HG03095 (cell line): ENCODE measurements at regions not wholly inside any gene's neighbourhood (a gene's known extent, or its start where the extent isn't known, plus 50 kb on each side); places are given as distances from the start of the nearest gene placed in this dataset.
"Not testable (repeated sequence)": the region's sequence is repeated elsewhere in the genome, so short reads cannot be mapped to it uniquely, and the experiment has no call there.

Experiments used
- ATAC-seq: cut with Tn5 transposase; IDR thresholded peaks from one replicate; pipeline ENCODE4 v1.9.1; 2021; ENCODE audit warnings: moderate library complexity; ENCODE audit not compliant: unreplicated experiment

- ATAC-seq: no peak
These were observed 139.6 kb downstream of the TFPI2 start for GRCh38 chr7:93750986-93751385.

- no peak for ATAC-seq
These were observed 143.5 kb downstream of the TFPI2 start for GRCh38 chr7:93747019-93747418.

- no peak for ATAC-seq
These were observed 151.1 kb downstream of the TFPI2 start for GRCh38 chr7:93739424-93739823.

DNA sequence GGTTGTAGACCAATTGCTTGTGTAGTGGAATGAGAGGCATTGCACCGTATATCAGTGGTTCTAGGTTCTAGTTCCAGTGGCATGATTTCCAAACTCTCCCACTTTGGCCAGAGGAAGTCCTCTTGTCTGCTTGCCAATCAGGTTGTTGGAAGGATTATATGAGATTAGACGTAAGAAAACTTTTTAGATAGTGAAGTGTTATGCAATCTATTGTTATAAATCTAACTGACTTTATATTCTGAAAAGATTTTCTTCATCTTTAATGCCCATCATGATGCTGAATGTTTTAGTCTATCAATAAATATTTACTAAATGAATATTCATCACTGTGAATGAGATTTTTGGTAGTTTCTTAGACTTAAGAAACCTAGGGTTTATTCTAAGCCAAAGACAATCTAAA lies 152.6 kb downstream of the TFPI2 start:
- ATAC-seq: no peak

- ATAC-seq: no peak
These were observed 153.7 kb downstream of the TFPI2 start for GRCh38 chr7:93736668-93737369.

- ATAC-seq: no peak
These were observed 153.8 kb upstream of the CALCR start for GRCh38 chr7:93728292-93728691.

GRCh38 chr7:93725954-93726353 lies 151.4 kb upstream of the CALCR start:
- ATAC-seq: no peak

GRCh38 chr7:93723424-93724124 lies 149.1 kb upstream of the CALCR start:
- no peak for ATAC-seq

GRCh38 chr7:93720106-93720505 lies 145.6 kb upstream of the CALCR start:
- no peak for ATAC-seq

DNA sequence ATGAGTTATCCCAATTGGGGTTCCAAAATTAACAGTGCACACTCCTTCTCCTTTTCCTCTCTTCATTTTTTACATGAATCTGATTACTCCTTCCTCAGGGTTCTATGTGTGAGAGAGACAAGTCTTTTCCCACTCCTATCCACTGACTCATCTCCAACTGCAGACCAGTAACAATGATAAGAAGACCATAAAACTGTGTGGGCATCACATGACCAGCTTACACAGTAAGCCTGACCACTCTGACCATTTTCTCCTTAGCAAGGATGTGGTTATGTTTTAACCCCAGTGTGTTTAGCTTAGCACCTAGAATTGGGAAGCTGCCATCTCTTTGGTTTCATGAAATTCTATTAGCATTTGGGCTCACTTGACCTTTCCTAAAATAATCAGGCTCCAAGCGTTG lies 145.0 kb upstream of the CALCR start:
- ATAC-seq: no peak

- ATAC-seq: no peak
These were observed 142.8 kb upstream of the CALCR start for GRCh38 chr7:93717217-93717900.

DNA sequence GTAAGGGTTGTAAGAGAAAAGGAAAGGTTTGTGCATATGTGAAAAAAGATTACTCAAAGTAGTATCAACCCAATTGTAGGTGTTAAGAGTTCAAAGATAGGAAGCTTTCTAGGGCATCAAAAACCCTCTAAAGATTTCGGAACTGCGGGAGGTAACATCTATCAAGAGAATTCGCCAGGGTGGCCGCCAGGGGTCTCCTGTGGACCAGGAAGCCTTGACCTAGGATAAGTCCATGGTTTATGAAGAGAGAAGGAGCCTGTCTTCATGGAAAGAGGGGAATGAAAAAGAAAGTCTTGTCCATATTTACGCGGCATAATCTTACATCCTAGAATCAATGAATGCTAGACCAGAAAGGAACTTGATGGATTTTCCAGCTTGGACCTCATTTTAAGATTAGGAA lies 140.7 kb upstream of the CALCR start:
- no peak for ATAC-seq

DNA sequence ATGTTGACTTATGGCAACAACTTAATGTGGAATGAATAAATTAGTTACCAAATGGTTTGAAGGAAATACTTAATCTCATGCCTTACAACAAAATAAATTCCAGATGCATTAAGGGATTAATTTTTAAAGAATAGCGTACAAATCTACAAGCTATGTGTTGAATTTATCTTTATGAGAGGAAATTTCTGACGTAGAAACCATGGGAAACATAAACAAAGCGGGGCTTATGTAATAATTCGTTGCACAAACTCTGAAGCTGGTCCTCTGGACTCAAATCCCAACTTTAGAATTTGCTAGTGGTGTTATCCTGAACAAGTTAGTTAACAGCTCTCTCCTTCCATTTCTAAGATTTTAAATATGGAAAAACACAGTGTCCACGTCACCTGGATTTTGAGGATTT lies 137.4 kb upstream of the CALCR start:
- no peak for ATAC-seq

GRCh38 chr7:93708255-93708654 lies 133.7 kb upstream of the CALCR start:
- not testable (repeated sequence) for ATAC-seq

GRCh38 chr7:93707249-93707648 lies 132.7 kb upstream of the CALCR start:
- ATAC-seq: no peak

GRCh38 chr7:93706162-93706561 lies 131.6 kb upstream of the CALCR start:
- not testable (repeated sequence) for ATAC-seq

DNA sequence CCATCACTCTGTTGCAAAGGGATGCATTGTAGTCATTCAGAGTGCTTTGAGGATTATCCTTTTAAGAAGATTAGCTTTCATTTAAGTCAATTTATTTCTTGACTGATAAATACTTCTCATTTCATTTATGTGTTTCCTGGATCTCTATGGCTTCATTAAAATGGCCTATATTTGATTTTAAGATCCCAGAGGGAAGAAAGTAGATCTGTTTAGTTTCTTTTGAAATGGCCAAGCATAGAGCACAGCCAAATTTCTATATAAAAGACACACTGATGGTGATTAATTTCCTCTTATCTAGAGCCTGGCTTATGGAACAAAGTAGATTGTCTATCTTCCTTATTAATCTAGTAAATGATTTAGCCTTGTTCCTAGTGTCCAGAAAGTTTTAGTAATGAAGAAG lies 129.7 kb upstream of the CALCR start:
- ATAC-seq: no peak

DNA sequence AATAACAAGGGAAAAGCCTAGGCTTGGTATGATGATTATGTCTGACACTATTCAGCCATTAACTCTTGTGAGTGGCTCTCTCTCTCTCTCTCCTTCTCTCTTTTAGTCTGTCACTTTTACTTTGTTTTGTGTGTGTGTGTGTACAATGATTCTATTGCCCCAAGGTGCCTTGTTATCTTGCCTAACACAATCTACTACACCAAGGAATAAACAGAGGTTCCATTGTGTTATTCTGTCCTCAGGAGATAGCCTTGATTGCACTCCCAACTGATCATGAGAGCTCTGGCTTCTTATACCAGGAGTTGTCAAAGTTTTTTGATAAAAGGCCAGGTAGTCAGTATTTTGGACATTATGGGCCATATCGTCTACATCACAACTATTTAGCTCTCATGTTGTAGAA lies 123.4 kb upstream of the CALCR start:
- no peak for ATAC-seq

DNA sequence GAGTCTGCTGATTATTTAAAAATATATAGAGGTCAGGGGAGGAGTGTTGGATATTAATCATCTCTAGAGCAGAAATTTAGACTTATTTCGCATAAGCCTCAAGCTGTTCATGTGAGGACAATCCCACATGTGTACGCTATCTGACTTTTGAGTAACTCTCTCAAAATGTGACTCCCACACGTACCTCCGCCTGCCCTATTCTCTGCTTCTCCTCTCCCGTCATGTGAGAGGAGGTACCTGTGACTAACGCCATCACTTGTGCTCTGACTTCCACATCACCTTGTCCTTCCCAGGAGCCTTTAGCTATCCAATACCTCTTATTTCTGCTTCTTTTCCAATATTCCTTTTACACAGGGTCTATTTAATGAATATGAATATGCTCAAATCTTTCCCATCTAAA lies 119.3 kb upstream of the CALCR start:
- ATAC-seq: no peak

DNA sequence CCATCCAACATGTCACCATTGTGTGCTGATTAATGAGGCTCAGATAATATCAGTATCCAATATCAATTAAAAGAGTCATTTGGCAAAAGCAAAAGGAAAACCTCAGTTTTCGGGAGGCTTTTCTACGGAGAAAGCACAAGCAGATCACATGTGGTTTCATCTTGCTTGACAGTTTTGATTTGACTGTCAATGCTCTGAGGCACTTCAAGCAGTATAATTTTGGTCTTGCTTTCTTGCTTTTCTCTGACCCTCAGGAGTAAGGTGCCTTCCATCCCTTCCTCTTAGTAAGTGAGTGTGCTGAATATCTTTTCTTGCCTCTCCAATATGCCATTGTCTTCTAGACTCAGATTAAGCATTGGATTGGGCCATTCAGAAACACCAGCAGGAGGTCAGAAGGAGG lies 115.5 kb upstream of the CALCR start:
- ATAC-seq: no peak

- no peak for ATAC-seq
These were observed 103.7 kb upstream of the CALCR start for GRCh38 chr7:93678185-93678584.
